ENCODE measurements at regions not wholly inside any gene's neighbourhood (a gene's known extent, or its start where the extent isn't known, plus 50 kb on each side); places are given as distances from the start of the nearest gene placed in this dataset.

- DNase-seq (ENCODE audit: extremely low spot score): no peak
- ChIA-PET POLR2A (no interaction called here), CTCF (no interaction called here)
- TF ChIP-seq L3MBTL2 (conservative IDR thresholded peaks at IDR 0.05) (no peak), HDGF (IDR thresholded peaks at IDR 0.05; ENCODE audit: borderline replicate concordance) (no peak), ZNF384 (IDR thresholded peaks at IDR 0.05) (no peak), BHLHE40 (IDR thresholded peaks at IDR 0.05; ENCODE audit: borderline replicate concordance) (no peak), PKNOX1 (IDR thresholded peaks at IDR 0.05) (no peak), FOXM1 (IDR thresholded peaks at IDR 0.05; ENCODE audit: borderline replicate concordance) (no peak), ARNT (IDR thresholded peaks at IDR 0.05) (no peak), SP1 (IDR thresholded peaks at IDR 0.05) (no peak), ELF4 (IDR thresholded peaks at IDR 0.05) (no peak), LEF1 (IDR thresholded peaks at IDR 0.05; ENCODE audit: borderline replicate concordance) (no peak), NFRKB (IDR thresholded peaks at IDR 0.05) (no peak), SUZ12 (IDR thresholded peaks at IDR 0.05) (no peak), FOXA1 (IDR thresholded peaks at IDR 0.05) (no peak), FOXK2 (IDR thresholded peaks at IDR 0.05) (no peak)
These were observed 189.0 kb upstream of the PPP1R26 start for GRCh38 chr9:135290566-135290965.

- TF ChIP-seq L3MBTL2 (conservative IDR thresholded peaks at IDR 0.05): no peak
- no peak for TF ChIP-seq LEF1 (IDR thresholded peaks at IDR 0.05; ENCODE audit: borderline replicate concordance)
- no peak for TF ChIP-seq ZNF384 (IDR thresholded peaks at IDR 0.05)
- TF ChIP-seq NFRKB (IDR thresholded peaks at IDR 0.05): no peak
- TF ChIP-seq BHLHE40 (IDR thresholded peaks at IDR 0.05; ENCODE audit: borderline replicate concordance): no peak
- TF ChIP-seq FOXA1 (IDR thresholded peaks at IDR 0.05): no peak
- TF ChIP-seq ELF4 (IDR thresholded peaks at IDR 0.05): no peak
- TF ChIP-seq HDGF (IDR thresholded peaks at IDR 0.05; ENCODE audit: borderline replicate concordance): no peak
- TF ChIP-seq FOXK2 (IDR thresholded peaks at IDR 0.05): no peak
- TF ChIP-seq SP1 (IDR thresholded peaks at IDR 0.05): no peak
- TF ChIP-seq TARDBP (IDR thresholded peaks at IDR 0.05): no peak
- CTCF ChIA-PET: no interaction called here
- POLR2A ChIA-PET: no interaction called here
- DNase-seq (ENCODE audit: extremely low spot score): no peak
These were observed 188.4 kb upstream of the PPP1R26 start for GRCh38 chr9:135291165-135291564.

- TF ChIP-seq CTBP1 (IDR thresholded peaks at IDR 0.05; ENCODE audit: borderline replicate concordance) (no peak), PKNOX1 (IDR thresholded peaks at IDR 0.05) (no peak), L3MBTL2 (conservative IDR thresholded peaks at IDR 0.05) (no peak)
- CTCF ChIA-PET: no interaction called here
- no peak for DNase-seq (ENCODE audit: extremely low spot score)
- POLR2A ChIA-PET: no interaction called here
These were observed 184.7 kb upstream of the PPP1R26 start for GRCh38 chr9:135294836-135295235.

GRCh38 chr9:135295551-135296300 lies 183.9 kb upstream of the PPP1R26 start:
- TF ChIP-seq BHLHE40 (IDR thresholded peaks at IDR 0.05; ENCODE audit: borderline replicate concordance) (no peak), HDGF (IDR thresholded peaks at IDR 0.05; ENCODE audit: borderline replicate concordance) (no peak), LEF1 (IDR thresholded peaks at IDR 0.05; ENCODE audit: borderline replicate concordance) (no peak), ELF4 (IDR thresholded peaks at IDR 0.05) (no peak), SP1 (IDR thresholded peaks at IDR 0.05) (no peak), CTBP1 (IDR thresholded peaks at IDR 0.05; ENCODE audit: borderline replicate concordance) (no peak), TARDBP (IDR thresholded peaks at IDR 0.05) (no peak)
- ChIA-PET CTCF (no interaction called here), POLR2A (no interaction called here)
- no peak for DNase-seq (ENCODE audit: extremely low spot score)

GRCh38 chr9:135296735-135297455 lies 182.7 kb upstream of the PPP1R26 start:
- ChIA-PET CTCF (no interaction called here), POLR2A (no interaction called here)
- no peak for DNase-seq (ENCODE audit: extremely low spot score)
- TF ChIP-seq LEF1 (IDR thresholded peaks at IDR 0.05; ENCODE audit: borderline replicate concordance): no peak
- TF ChIP-seq ARNT (IDR thresholded peaks at IDR 0.05): no peak
- no peak for TF ChIP-seq ZNF384 (IDR thresholded peaks at IDR 0.05)
- TF ChIP-seq NFRKB (IDR thresholded peaks at IDR 0.05): no peak
- TF ChIP-seq ELF4 (IDR thresholded peaks at IDR 0.05): no peak
- no peak for TF ChIP-seq CTBP1 (IDR thresholded peaks at IDR 0.05; ENCODE audit: borderline replicate concordance)
- TF ChIP-seq HDGF (IDR thresholded peaks at IDR 0.05; ENCODE audit: borderline replicate concordance): no peak
- no peak for TF ChIP-seq SUZ12 (IDR thresholded peaks at IDR 0.05)
- TF ChIP-seq FOXK2 (IDR thresholded peaks at IDR 0.05): no peak
- no peak for TF ChIP-seq L3MBTL2 (conservative IDR thresholded peaks at IDR 0.05)
- TF ChIP-seq SP1 (IDR thresholded peaks at IDR 0.05): no peak

- CTCF ChIA-PET: no interaction called here
- no peak for TF ChIP-seq TARDBP (IDR thresholded peaks at IDR 0.05)
- no peak for TF ChIP-seq SP1 (IDR thresholded peaks at IDR 0.05)
- TF ChIP-seq FOXM1 (IDR thresholded peaks at IDR 0.05; ENCODE audit: borderline replicate concordance): no peak
- no peak for TF ChIP-seq LEF1 (IDR thresholded peaks at IDR 0.05; ENCODE audit: borderline replicate concordance)
- TF ChIP-seq ZNF384 (IDR thresholded peaks at IDR 0.05): no peak
- no peak for TF ChIP-seq NFRKB (IDR thresholded peaks at IDR 0.05)
- TF ChIP-seq PKNOX1 (IDR thresholded peaks at IDR 0.05): no peak
- TF ChIP-seq L3MBTL2 (conservative IDR thresholded peaks at IDR 0.05): no peak
- no peak for TF ChIP-seq FOXK2 (IDR thresholded peaks at IDR 0.05)
- no peak for TF ChIP-seq BHLHE40 (IDR thresholded peaks at IDR 0.05; ENCODE audit: borderline replicate concordance)
- no peak for TF ChIP-seq CTBP1 (IDR thresholded peaks at IDR 0.05; ENCODE audit: borderline replicate concordance)
- no peak for TF ChIP-seq FOXA1 (IDR thresholded peaks at IDR 0.05)
- no peak for TF ChIP-seq HDGF (IDR thresholded peaks at IDR 0.05; ENCODE audit: borderline replicate concordance)
- no peak for TF ChIP-seq ELF4 (IDR thresholded peaks at IDR 0.05)
- TF ChIP-seq ARNT (IDR thresholded peaks at IDR 0.05): no peak
- TF ChIP-seq SUZ12 (IDR thresholded peaks at IDR 0.05): no peak
- no peak for DNase-seq (ENCODE audit: extremely low spot score)
- POLR2A ChIA-PET: no interaction called here
These were observed 182.0 kb upstream of the PPP1R26 start for GRCh38 chr9:135297456-135298075.

All from HEK293T (cell line).